RWPE2 (cell line): ENCODE measurements at regions not wholly inside any gene's neighbourhood (a gene's known extent, or its start where the extent isn't known, plus 50 kb on each side); places are given as distances from the start of the nearest gene placed in this dataset.

ENCODE experiments used
- ATAC-seq: fragments of 200-7000 bp; cut with Tn5 transposase; 3 replicates; pipeline ENCODE4 v1.9.1; 2021; ENCODE audit warnings: low read depth
- DNase-seq: peaks from one replicate; pipeline ENCODE4 v3.0.0-alpha.2; 2020; ENCODE audit warnings: low spot score
- H3K27ac ChIP-seq: fragments of 450-650 bp; 2 replicates; pipeline ENCODE4 v1.5.1; 2017; ENCODE audit warnings: mild to moderate bottlenecking; ENCODE audit not compliant: poor library complexity, severe bottlenecking
- H3K27me3 ChIP-seq: fragments of 250-450 bp; sonication (Bioruptor Pico); 2 replicates; pipeline ENCODE4 v1.5.1; 2021; ENCODE audit warnings: mild to moderate bottlenecking, moderate library complexity; ENCODE audit not compliant: insufficient read depth, poor library complexity, severe bottlenecking
- H3K36me3 ChIP-seq: fragments of 250-450 bp; sonication (Bioruptor Pico); 2 replicates; pipeline ENCODE4 v1.5.1; 2020; ENCODE audit warnings: low read depth, mild to moderate bottlenecking, moderate library complexity
- H3K4me1 ChIP-seq: fragments of 250-450 bp; sonication (Bioruptor Pico); 2 replicates; pipeline ENCODE4 v1.5.1; 2021; ENCODE audit warnings: mild to moderate bottlenecking, moderate library complexity; ENCODE audit not compliant: insufficient read depth, poor library complexity, severe bottlenecking
- H3K4me3 ChIP-seq: fragments of 250-450 bp; sonication (Bioruptor Pico); 2 replicates; pipeline ENCODE4 v1.5.1; 2021; ENCODE audit warnings: mild to moderate bottlenecking, moderate library complexity; ENCODE audit not compliant: severe bottlenecking
- H3K9me3 ChIP-seq: fragments of 250-450 bp; sonication (Bioruptor Pico); 2 replicates; pipeline ENCODE4 v1.5.1; 2021; ENCODE audit warnings: mild to moderate bottlenecking, moderate library complexity; ENCODE audit not compliant: severe bottlenecking
- TF ChIP-seq, protein P1 (sequence below): fragments of 450-650 bp; IDR thresholded peaks from one replicate; pipeline ENCODE4 v1.5.1; 2017; ENCODE audit warnings: mild to moderate bottlenecking, moderate library complexity; ENCODE audit not compliant: poor library complexity, severe bottlenecking

DNA sequence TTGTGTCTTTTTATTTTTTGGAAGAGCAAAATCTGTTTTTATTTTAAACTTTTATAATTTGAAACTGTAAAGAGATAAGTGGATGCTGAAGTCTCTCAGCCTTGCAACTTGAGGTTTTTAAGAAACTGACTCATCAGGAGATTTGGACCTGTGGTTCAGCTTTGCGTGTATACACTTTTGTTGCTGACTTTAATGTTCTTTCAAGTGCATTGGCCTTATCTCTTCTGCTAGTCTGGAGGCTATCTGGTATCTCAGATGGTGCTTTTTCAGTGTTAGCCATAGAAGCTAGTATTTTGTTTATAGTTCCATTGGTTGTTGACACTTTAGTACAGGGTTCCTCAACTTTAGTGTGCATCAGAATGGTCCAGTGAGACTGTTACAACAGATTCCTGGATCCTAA is 504.0 kb upstream of the SPTLC3 start:
- no peaks in the 10 kb centered on the region for H3K9me3 ChIP-seq
- DNase-seq (no peak), ATAC-seq (no peak)
- H3K27ac ChIP-seq: no peak overlapping the region
- no peaks in the 10 kb centered on the region for H3K36me3 ChIP-seq
- H3K4me1 ChIP-seq: no peaks in the 10 kb centered on the region
- peaks cover 9% of the 10 kb centered on the region for H3K27me3 ChIP-seq
- no peak overlapping the region for H3K4me3 ChIP-seq
- TF ChIP-seq, protein P1, sequence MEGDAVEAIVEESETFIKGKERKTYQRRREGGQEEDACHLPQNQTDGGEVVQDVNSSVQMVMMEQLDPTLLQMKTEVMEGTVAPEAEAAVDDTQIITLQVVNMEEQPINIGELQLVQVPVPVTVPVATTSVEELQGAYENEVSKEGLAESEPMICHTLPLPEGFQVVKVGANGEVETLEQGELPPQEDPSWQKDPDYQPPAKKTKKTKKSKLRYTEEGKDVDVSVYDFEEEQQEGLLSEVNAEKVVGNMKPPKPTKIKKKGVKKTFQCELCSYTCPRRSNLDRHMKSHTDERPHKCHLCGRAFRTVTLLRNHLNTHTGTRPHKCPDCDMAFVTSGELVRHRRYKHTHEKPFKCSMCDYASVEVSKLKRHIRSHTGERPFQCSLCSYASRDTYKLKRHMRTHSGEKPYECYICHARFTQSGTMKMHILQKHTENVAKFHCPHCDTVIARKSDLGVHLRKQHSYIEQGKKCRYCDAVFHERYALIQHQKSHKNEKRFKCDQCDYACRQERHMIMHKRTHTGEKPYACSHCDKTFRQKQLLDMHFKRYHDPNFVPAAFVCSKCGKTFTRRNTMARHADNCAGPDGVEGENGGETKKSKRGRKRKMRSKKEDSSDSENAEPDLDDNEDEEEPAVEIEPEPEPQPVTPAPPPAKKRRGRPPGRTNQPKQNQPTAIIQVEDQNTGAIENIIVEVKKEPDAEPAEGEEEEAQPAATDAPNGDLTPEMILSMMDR: no peak

DNA sequence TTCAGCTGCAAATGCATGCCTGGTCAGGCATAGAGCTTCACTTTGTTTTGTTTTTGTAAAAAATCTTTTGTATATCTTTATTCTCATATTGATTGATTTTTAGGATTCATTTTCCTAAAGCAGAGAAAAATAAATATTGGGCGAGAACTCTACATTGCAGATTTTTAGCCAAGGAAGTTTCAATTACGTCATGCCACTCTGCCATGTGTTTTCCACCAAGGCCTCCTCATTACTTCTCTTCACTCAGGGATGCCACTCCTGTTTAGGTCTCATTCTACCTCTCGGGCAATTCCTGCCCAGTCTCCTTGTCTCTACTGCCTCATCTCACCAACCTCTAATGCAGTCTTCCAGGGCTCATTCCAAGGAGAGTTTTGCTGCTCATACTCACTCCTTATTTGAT is 497.3 kb upstream of the SPTLC3 start:
- TF ChIP-seq, protein P1: no peak
- H3K4me3 ChIP-seq: no peak overlapping the region
- H3K27me3 ChIP-seq: no peaks in the 10 kb centered on the region
- DNase-seq (no peak), ATAC-seq (no peak)
- H3K9me3 ChIP-seq: no peaks in the 10 kb centered on the region
- no peaks in the 10 kb centered on the region for H3K36me3 ChIP-seq
- no peak overlapping the region for H3K27ac ChIP-seq
- H3K4me1 ChIP-seq: no peaks in the 10 kb centered on the region

DNA sequence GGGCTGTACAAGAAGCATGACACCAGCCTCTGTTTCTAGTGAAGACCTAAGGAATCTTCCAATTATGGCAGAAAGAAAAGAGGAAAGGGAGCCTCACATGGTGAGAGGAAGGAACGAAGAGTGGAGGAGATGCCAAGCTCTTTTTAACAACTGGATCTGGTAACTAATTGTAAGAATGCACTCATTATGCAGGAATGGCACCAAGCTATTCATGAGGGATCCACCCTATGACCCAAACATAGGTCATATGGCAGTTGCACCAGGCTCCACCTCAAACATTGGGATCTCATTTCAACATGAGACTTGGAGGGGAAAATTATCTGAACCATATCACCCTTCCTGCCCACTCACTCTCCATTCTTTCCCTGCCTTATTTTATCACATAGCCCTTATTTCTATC is 496.0 kb upstream of the SPTLC3 start:
- no peak for ATAC-seq

GRCh38 chr20:12528104-12528503 is 480.7 kb upstream of the SPTLC3 start:
- ATAC-seq (no peak), DNase-seq (no peak)
- H3K4me1 ChIP-seq: no peaks in the 10 kb centered on the region
- no peak overlapping the region for H3K27ac ChIP-seq
- TF ChIP-seq, protein P1: no peak
- H3K9me3 ChIP-seq: no peaks in the 10 kb centered on the region
- H3K36me3 ChIP-seq: no peaks in the 10 kb centered on the region
- no peak overlapping the region for H3K4me3 ChIP-seq
- no peaks in the 10 kb centered on the region for H3K27me3 ChIP-seq

More for the DNA sequence above, 496.0 kb upstream of the SPTLC3 start:
- Histone ChIP-seq H3K36me3 (no peaks in the 10 kb centered on the region), H3K27me3 (no peaks in the 10 kb centered on the region), H3K9me3 (no peaks in the 10 kb centered on the region), H3K4me1 (no peaks in the 10 kb centered on the region), H3K27ac (no peak overlapping the region), H3K4me3 (no peak overlapping the region)
- DNase-seq: no peak
- TF ChIP-seq, protein P1: no peak

- ATAC-seq (no peak), DNase-seq (no peak)
Observed at GRCh38 chr20:12528591-12529041, 480.2 kb upstream of the SPTLC3 start.

More at GRCh38 chr20:12528591-12529041, 480.2 kb upstream of the SPTLC3 start:
- Histone ChIP-seq H3K4me1 (no peaks in the 10 kb centered on the region), H3K36me3 (no peaks in the 10 kb centered on the region), H3K9me3 (no peaks in the 10 kb centered on the region), H3K27me3 (no peaks in the 10 kb centered on the region), H3K27ac (no peak overlapping the region), H3K4me3 (no peak overlapping the region)
- TF ChIP-seq, protein P1: no peak
